ENCODE measurements at regions not wholly inside any gene's neighbourhood (a gene's known extent, or its start where the extent isn't known, plus 50 kb on each side); places are given as distances from the start of the nearest gene placed in this dataset.

DNA sequence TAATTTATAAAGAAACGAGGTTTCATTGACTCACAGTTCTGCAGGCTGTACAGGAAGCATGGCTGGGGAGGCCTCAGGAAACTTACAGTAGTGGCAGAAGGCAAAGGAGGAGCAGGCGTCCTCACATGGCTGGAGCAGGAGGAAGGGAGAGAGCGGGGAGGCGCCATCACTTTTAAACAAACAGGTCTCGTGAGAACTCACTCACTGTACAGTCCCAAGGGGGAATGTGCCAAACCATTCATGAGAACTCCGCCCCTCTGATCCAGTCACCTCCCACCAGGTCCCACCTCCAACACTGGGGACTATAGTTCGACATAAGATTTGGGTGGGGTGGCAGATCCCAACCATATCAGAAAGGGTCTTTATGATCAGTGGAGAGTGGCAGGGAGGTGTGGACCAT is 392.4 kb upstream of the TNRC6C start:
- no peak for DNase-seq (ENCODE audit: extremely low read depth, low read depth)
- no peak for TF ChIP-seq CTCF (IDR thresholded peaks at IDR 0.05; ENCODE audit: low read depth, low read length)

DNA sequence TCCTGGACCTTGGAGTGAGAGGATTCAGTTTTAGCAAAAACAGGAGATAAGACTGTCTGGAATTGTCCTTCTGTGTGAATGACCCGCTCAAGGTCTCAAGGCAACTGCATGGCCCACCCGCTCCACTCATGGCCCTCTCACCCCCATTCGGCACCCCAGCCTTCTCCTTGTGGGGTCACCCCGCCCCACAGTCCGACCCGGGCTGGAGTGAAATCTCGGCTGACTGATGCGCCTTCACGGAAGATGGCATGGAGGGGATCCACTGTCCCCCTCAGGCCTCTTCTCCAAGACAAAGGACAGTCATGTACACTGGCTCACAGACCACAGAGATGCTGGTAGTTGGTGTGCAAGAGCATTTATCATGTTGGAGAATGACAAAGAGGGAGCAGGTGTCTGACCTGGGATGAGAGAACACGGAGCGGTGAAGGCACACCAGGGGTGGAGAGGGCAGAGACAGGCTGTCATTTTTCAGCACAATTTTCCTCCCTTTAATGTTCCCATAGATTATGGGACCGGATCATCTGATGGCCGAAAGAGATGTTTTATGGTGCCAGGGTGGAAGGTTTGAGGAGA is 391.9 kb upstream of the TNRC6C start:
- DNase-seq (ENCODE audit: extremely low read depth, low read depth): no peak
- TF ChIP-seq CTCF (IDR thresholded peaks at IDR 0.05; ENCODE audit: low read depth, low read length): no peak

GRCh38 chr17:77568540-77568939 is 390.0 kb upstream of the TNRC6C start:
- DNase-seq (ENCODE audit: extremely low read depth, low read depth): no peak
- no peak for TF ChIP-seq CTCF (IDR thresholded peaks at IDR 0.05; ENCODE audit: low read depth, low read length)

DNA sequence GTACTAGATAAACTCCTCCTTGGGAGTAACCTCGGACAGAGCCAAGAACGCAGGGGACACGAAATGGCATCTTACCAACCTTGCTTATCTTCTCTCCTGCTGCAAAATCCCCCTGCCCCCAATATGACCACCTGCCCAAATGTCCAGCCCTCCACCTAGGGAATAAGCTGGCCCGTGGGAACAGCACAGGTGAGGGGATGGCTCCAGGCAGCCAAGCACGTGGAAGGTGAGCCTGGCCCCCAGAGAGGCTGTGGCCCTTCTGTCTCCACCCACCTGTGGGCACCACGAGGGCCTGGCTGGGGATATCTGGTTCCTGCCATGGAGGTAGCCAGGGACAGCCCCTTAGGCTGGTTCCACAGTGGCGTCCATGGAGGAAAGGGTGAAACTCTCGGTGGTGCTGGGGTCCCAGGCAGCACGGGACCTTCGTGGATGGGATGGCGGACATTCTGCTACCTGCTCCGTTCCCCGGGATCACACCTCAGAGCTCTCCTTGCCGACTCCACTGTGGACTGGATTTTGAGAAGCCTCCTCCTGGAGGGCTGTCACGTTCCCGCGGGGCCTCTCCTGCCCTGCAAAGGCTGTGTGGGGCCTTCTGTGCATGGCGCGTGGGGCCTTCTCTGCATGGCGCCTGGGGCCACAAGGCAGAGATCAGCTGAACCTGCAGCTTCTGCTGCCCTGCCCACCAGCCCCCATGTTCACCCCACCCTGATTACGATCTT is 388.5 kb upstream of the TNRC6C start:
- DNase-seq (ENCODE audit: extremely low read depth, low read depth): no peak

DNA sequence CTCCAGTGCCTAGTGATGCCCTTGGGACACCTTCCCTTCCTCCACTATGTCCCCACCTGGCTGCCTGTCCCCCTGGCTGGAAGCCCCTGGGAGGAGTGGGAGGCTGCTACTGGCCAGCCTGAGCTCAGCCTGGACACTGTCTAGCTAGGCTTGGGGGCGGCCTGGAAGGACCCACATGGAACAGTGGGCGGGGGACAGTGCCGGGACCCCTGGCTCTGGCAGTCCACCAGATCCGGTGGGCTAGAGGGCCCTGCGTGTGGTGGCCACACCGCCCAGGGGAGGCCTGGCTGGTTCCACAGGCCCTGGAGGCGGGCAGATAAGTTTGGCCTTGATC is 388.0 kb upstream of the TNRC6C start:
- no peak for TF ChIP-seq CTCF (IDR thresholded peaks at IDR 0.05; ENCODE audit: low read depth, low read length)
- no peak for DNase-seq (ENCODE audit: extremely low read depth, low read depth)

More for the DNA sequence above, 388.5 kb upstream of the TNRC6C start:
- no peak for TF ChIP-seq CTCF (IDR thresholded peaks at IDR 0.05; ENCODE audit: low read depth, low read length)

DNA sequence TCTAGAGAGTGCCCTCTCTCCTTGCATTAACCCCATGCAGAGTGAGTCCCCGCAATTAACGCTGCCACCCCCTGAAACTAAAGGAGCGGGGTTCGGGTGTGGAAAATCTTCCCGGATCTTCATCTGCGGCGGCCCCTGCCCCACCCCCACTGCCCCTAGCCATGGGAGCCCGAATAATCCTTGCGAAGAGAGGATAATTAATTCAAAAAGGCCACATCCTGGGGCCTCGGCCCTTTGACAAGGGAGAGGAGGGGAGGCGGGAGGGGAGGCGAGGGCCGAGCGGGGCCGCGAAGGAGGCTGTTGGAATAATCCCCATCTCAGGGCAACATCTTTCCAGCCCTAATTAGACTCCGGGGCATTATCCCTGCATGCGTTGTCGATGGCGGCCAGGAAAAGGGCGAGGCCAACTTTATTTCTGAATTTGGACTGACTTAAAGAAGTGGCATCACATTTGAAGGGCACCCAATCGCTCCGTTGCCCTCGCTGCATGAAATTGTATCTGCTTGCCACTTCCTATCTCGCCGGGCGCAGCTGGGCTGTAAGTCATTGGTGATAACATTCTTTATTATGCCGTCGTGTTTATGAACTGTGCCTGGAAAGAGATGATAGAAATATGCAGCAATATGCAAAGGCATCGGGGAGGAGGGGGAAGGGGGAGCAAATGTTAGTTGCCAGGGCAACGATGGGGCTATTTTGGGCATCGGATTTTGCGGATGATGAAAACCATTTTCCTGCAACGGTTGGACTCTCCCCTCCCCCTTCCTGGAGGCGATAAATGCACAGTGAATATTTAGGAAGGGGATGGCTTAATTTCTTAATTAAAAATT is 387.1 kb upstream of the TNRC6C start:
- no peak for DNase-seq (ENCODE audit: extremely low read depth, low read depth)

More for the DNA sequence above, 387.1 kb upstream of the TNRC6C start:
- TF ChIP-seq CTCF (IDR thresholded peaks at IDR 0.05; ENCODE audit: low read depth, low read length): no peak

Measured in AG09319 (cell line).